Adipocyte (in vitro differentiated cells): ENCODE measurements at regions not wholly inside any gene's neighbourhood (a gene's known extent, or its start where the extent isn't known, plus 50 kb on each side); places are given as distances from the start of the nearest gene placed in this dataset.
A peak's percentile ranks its signal among the peaks of the same experiment; 100 is the strongest.

Experiments
- DNase-seq: peaks from one replicate; pipeline ENCODE4 v3.0.0-alpha.2; 2015; ENCODE audit warnings: low read depth
- H3K27me3 ChIP-seq: replicated peaks from 2 replicates; pipeline ENCODE4 v1.7.0; 2013; ENCODE audit warnings: mild to moderate bottlenecking, low read length, moderate library complexity; ENCODE audit not compliant: control insufficient read depth, insufficient read depth
- H3K36me3 ChIP-seq: 2 replicates; pipeline ENCODE4 v1.7.0; 2013; ENCODE audit warnings: low read length, mild to moderate bottlenecking, moderate library complexity; ENCODE audit not compliant: control insufficient read depth, insufficient read depth, severe bottlenecking
- H3K4me1 ChIP-seq: 2 replicates; pipeline ENCODE4 v1.7.0; 2013; ENCODE audit warnings: mild to moderate bottlenecking, low read length, moderate library complexity; ENCODE audit not compliant: control insufficient read depth, insufficient read depth
- H3K4me3 ChIP-seq: 2 replicates; pipeline ENCODE4 v1.7.0; 2013; ENCODE audit warnings: mild to moderate bottlenecking, low read length, moderate library complexity
- H3K9ac ChIP-seq: 2 replicates; pipeline ENCODE4 v1.7.0; 2013; ENCODE audit warnings: mild to moderate bottlenecking, low read length, moderate library complexity
- H3K9me3 ChIP-seq: 2 replicates; pipeline ENCODE4 v1.7.0; 2013; ENCODE audit warnings: mild to moderate bottlenecking, low read length, moderate library complexity; ENCODE audit not compliant: control insufficient read depth

DNA sequence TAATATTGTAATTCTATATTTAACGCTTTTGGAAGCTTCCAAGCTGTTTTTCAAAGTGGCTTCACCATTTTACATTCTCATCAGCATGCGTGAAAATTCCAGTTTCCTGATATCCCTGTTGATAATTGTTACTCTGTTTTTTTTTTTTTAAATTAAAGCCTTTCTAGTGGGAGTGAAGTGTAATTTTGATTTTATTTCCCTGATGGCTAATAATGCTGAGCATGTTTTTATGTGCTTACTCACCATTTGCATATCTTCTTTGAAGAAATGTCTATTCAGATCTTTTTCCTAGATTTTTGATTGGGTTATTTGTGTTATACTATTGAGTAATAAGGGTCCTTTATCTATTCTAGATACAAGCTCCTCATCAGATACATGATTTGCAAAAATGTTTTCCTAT, 382.8 kb upstream of the HS6ST1 start:
- DNase-seq = no peak
- H3K9me3 ChIP-seq = peaks cover 4% of the 10 kb centered on the region
- H3K36me3 ChIP-seq = no peaks in the 10 kb centered on the region
- no peaks in the 10 kb centered on the region for H3K4me1 ChIP-seq
- H3K4me3 ChIP-seq = no peak overlapping the region
- H3K27me3 ChIP-seq = peaks cover 2% of the 10 kb centered on the region
- no peak overlapping the region for H3K9ac ChIP-seq

DNA sequence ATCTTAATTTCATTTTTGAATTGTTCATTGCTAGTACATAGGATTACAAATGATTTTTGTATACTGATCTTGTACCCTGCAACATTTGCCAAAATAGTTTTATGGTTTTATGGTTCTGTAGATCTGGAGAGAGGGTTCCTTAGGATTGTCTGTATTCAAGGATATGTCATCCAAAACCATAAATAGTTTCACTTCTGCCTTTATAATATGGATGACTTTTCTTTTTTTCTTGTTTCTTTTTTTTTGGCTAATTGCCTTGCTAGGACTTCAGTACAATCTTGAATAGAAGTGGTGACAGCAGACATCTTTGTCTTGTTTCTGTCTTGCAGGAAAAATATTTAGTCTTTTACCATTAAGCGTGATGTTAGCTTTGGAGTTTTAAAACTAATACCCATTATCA, 383.9 kb upstream of the HS6ST1 start:
- Histone ChIP-seq H3K27me3 (no peaks in the 10 kb centered on the region), H3K9me3 (peaks cover 10% of the 10 kb centered on the region), H3K4me1 (no peaks in the 10 kb centered on the region), H3K36me3 (no peaks in the 10 kb centered on the region), H3K9ac (no peak overlapping the region), H3K4me3 (no peak overlapping the region)
- no peak for DNase-seq

DNA sequence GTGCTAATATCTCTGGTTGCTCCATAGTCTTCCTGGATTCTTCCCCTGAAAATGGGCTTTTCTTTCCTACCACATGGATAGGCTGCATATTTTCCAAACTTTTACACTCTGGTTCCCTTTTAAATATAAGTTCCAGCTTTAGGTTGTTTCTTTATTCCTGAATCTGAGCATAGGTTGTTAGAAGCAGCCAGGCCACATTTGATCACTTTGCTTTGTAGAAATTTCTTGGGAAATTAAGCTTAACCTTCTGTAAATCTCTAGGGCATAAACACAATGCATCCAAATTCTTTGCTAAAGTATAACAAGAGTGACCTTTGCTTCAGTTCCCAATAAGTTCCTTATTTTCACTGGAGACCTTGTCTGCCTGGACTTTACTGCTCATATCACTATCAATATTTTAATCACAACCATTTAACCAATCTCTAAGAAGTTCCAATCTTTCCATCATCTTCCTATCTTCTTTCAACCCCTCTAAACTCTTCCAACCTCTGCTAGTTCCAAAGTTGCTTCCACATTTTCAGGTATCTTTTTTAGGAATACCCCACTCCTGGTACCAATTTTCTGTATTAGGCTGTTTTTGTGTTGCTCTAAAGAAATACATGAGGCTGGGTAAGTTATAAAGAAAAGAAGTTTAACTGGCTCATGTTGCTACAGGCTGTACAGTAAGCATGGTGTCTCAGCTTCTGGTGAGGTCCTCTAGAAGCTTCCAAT, 389.6 kb upstream of the HS6ST1 start:
- peaks cover 23% of the 10 kb centered on the region for H3K9me3 ChIP-seq
- no peak for DNase-seq

DNA sequence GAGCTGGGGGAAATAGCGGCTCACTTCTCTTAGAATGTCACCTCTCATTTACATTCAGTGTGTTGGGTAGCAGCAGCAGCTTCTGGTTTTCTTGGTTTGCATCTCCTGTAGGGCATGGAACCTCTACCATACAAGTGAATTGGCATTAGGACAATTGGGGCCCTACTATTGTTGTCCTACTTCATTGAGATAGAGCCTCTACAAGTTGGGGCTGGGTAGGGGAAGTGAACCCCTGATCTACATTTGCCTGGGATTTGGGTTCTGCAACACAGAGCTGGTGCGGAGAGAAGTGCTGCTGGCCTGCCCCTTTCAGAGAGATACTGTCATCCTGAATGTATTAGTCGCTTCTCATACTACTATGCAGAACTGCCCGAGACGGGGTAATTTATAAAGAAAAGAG, 391.6 kb upstream of the HS6ST1 start:
- Histone ChIP-seq H3K4me1 (no peaks in the 10 kb centered on the region), H3K9ac (no peak overlapping the region), H3K9me3 (peaks cover 21% of the 10 kb centered on the region), H3K27me3 (peaks cover 7% of the 10 kb centered on the region), H3K36me3 (no peaks in the 10 kb centered on the region), H3K4me3 (no peak overlapping the region)
- DNase-seq = no peak

More for the DNA sequence above, 389.6 kb upstream of the HS6ST1 start:
- Histone ChIP-seq H3K27me3 (no peaks in the 10 kb centered on the region), H3K4me1 (no peaks in the 10 kb centered on the region), H3K36me3 (no peaks in the 10 kb centered on the region), H3K9ac (no peak overlapping the region), H3K4me3 (no peak overlapping the region)

DNA sequence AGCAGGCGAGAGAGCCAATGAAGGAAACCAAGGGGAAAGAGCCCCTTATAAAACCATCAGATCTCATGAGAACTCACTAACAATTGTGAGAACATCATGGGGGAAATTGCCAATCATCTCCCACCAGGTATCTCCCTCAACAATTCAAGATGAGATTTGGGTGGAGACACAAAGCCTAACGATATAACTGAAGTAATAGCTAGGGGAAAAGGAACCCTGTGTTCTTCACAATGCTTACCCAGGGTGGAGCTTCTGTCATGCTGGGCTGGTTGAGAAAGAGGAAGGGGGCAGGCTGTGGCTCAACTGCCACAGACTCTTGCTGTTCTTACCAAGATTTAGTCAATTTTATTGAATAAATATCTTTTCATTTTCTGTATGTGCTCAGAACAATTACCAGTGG, 392.1 kb upstream of the HS6ST1 start:
- Histone ChIP-seq H3K9ac (no peak overlapping the region), H3K36me3 (no peaks in the 10 kb centered on the region), H3K27me3 (peaks cover 12% of the 10 kb centered on the region), H3K4me3 (no peak overlapping the region), H3K9me3 (peaks cover 19% of the 10 kb centered on the region), H3K4me1 (no peaks in the 10 kb centered on the region)
- no peak for DNase-seq

DNA sequence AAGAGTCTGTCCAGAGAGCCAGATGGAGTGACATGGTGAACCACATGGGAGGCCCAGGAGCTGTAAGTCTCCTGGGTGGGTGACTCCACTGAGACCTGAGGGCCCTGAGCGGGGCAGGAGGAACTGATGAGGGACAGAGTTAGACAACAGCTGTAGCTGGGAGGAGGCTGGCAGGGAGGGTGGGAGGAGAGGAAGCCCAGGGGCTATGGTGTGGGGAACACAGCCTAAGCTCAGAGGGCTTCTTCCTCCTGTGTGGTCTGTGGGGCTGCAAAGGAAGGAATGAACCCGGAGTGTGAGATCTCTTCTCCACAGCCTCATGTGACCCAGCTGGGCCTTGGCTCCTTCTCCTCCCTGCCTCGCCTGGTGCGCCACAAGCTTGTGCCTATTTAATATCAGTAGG, 395.6 kb upstream of the HS6ST1 start:
- peaks cover 14% of the 10 kb centered on the region for H3K4me1 ChIP-seq
- no peaks in the 10 kb centered on the region for H3K36me3 ChIP-seq
- H3K4me3 ChIP-seq = no peak overlapping the region
- peaks cover 19% of the 10 kb centered on the region for H3K27me3 ChIP-seq
- no peak for DNase-seq
- no peaks in the 10 kb centered on the region for H3K9me3 ChIP-seq
- H3K9ac ChIP-seq = no peak overlapping the region

DNA sequence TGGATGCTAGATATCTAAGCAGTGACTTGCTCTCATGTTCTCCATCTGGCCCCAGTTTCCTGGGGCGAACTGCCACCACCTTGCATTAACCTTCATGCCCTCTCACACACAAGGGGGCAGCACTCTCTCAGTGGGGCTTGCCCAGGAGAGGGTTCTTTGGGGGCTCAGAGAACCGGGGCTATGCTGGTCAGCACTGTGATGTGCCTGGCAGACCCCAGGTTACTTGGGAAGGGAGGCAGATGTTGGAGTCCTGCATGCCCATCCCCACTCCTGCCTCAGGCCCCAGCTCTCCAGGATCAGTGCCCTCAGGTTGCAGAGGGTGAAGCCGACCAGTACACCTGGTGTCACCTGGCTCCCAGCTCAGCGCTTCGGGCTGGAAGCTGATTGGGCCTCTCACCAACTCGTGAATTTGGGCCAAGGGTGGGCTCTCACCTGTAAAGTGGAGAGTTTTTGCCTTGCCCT, 396.2 kb upstream of the HS6ST1 start:
- Histone ChIP-seq H3K4me1 (peaks cover 14% of the 10 kb centered on the region), H3K4me3 (no peak overlapping the region), H3K9me3 (no peaks in the 10 kb centered on the region), H3K36me3 (no peaks in the 10 kb centered on the region), H3K9ac (no peak overlapping the region), H3K27me3 (peaks cover 19% of the 10 kb centered on the region)
- DNase-seq = no peak

DNA sequence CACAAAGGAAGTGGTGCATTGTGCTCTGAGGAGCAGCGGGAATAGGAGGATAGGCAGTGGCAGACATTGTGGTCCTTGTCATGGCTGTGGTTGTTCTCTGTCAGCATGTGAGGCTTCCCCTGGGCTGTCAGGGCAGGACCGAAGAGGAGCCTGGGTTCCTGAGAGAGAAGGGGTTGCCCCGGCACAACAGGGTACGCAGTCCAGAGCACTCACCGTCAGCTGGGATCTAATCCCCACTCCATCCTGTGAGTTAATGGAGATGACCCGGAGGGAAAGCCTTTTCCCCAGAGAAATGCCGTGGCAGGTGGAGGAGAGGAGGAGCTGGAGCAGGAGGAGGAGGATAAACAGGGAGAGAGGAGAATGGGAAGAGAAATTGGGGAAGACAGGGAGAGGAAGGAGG, 396.7 kb upstream of the HS6ST1 start:
- no peak for DNase-seq
- Histone ChIP-seq H3K9ac (no peak overlapping the region), H3K27me3 (peaks cover 19% of the 10 kb centered on the region), H3K36me3 (no peaks in the 10 kb centered on the region), H3K9me3 (no peaks in the 10 kb centered on the region), H3K4me3 (no peak overlapping the region), H3K4me1 (peaks cover 14% of the 10 kb centered on the region)

DNA sequence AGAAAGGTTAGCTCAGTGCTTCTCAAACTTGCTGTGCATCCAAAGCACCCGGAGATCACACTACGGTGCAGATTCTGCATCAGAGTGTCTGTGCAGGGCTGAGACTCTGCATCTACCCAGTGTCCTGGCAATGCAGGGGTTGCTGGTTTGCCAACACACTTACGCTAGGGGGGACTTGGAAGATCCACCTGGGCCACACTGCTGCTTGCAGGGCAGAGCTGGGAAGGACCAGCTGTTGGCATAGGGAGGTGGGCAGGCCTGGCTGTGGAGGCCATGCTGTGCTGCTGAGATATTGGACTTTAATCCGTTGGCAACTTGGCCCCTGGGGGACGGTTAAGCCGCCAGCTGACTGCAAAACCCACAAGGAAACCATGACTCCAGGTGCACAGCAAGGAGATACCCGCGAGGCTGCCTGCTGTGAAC, 397.6 kb upstream of the HS6ST1 start:
- H3K27me3 ChIP-seq = peaks cover 19% of the 10 kb centered on the region
- H3K9me3 ChIP-seq = no peaks in the 10 kb centered on the region
- H3K36me3 ChIP-seq = no peaks in the 10 kb centered on the region
- no peak for DNase-seq
- no peak overlapping the region for H3K4me3 ChIP-seq
- H3K9ac ChIP-seq = no peak overlapping the region
- peaks cover 14% of the 10 kb centered on the region for H3K4me1 ChIP-seq

DNA sequence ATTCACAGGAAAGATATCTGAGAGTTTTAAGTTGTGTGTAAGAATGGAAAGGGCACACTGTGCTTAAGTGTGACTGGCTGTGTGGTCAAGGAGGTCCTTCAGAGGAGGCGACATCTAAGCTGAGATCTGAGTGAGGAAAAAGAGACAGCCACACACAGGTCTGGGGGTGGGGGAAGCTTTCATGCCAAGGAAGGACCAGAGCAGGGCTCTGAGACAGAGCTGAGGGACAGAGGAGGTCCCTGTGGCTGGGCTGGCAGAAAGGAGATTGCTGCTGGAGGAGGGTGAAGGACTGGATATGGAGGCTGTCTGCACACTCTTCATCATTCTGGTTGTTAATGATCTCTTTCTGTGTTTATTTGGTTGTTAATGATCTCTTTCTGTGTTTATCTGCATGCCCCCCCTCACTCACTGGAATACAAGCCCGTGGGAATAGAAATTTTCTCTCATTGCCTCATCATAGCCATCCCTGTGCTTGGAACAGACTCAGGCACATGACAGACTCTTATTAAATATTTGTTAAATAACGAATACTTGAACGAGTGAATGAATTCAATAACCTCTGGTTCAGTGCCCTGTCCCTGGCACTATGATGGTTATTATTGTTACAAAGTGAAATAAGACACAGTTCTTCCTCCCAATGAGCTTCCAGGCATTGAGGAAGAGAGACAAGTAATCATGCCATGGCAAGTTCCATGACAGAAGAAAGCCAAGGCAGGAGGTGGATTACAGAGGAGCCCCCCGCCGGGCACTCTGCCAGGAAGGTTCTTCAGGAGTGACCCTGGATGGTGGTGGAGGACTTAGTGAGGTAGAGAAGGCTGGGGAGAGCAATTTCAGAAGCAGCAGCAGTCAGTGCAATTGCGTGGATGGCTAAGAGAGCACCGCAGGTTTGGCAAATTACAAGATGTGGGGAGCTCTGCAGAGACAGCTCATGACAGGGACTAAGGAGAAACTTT, 399.4 kb upstream of the HS6ST1 start:
- Histone ChIP-seq H3K4me1 (peaks cover 14% of the 10 kb centered on the region), H3K4me3 (no peak overlapping the region), H3K9ac (peak overlapping the region; percentile 10), H3K36me3 (no peaks in the 10 kb centered on the region), H3K27me3 (peaks cover 19% of the 10 kb centered on the region), H3K9me3 (no peaks in the 10 kb centered on the region)
- DNase-seq = no peak
